ENCODE measurements at regions not wholly inside any gene's neighbourhood (a gene's known extent, or its start where the extent isn't known, plus 50 kb on each side); places are given as distances from the start of the nearest gene placed in this dataset.
"Not testable (repeated sequence)": the region's sequence is repeated elsewhere in the genome, so short reads cannot be mapped to it uniquely, and the experiment has no call there.

- FAIRE-seq (no peak), DNase-seq (ENCODE audit: insufficient read length) (no peak)
- no peak for TF ChIP-seq POLR2AphosphoS5 (IDR thresholded peaks at IDR 0.05; ENCODE audit: low read depth, low read length)
- TF ChIP-seq POLR2A (IDR thresholded peaks at IDR 0.05; ENCODE audit: low read depth, low read length): no peak
- TF ChIP-seq TAF1 (IDR thresholded peaks at IDR 0.05; ENCODE audit: borderline replicate concordance, low read depth, low read length): no peak
Measured at GRCh38 chr11:45412521-45412920, 126.4 kb upstream of the SYT13 start.

GRCh38 chr11:45412051-45412471, 125.9 kb upstream of the SYT13 start:
- no peak for DNase-seq (ENCODE audit: insufficient read length)
- TF ChIP-seq POLR2A (IDR thresholded peaks at IDR 0.05; ENCODE audit: low read depth, low read length): no peak
- no peak for TF ChIP-seq TAF1 (IDR thresholded peaks at IDR 0.05; ENCODE audit: borderline replicate concordance, low read depth, low read length)
- TF ChIP-seq POLR2AphosphoS5 (IDR thresholded peaks at IDR 0.05; ENCODE audit: low read depth, low read length): no peak
- no peak for FAIRE-seq

- TF ChIP-seq POLR2A (IDR thresholded peaks at IDR 0.05; ENCODE audit: low read depth, low read length) (no peak), POLR2AphosphoS5 (IDR thresholded peaks at IDR 0.05; ENCODE audit: low read depth, low read length) (no peak), TAF1 (IDR thresholded peaks at IDR 0.05; ENCODE audit: borderline replicate concordance, low read depth, low read length) (no peak)
- no peak for FAIRE-seq
- DNase-seq (ENCODE audit: insufficient read length): no peak
Measured at GRCh38 chr11:45411228-45411946, 125.2 kb upstream of the SYT13 start.

GRCh38 chr11:45410391-45411227, 124.5 kb upstream of the SYT13 start:
- no peak for TF ChIP-seq POLR2A (IDR thresholded peaks at IDR 0.05; ENCODE audit: low read depth, low read length)
- no peak for TF ChIP-seq TAF1 (IDR thresholded peaks at IDR 0.05; ENCODE audit: borderline replicate concordance, low read depth, low read length)
- TF ChIP-seq POLR2AphosphoS5 (IDR thresholded peaks at IDR 0.05; ENCODE audit: low read depth, low read length): no peak
- FAIRE-seq (no peak), DNase-seq (ENCODE audit: insufficient read length) (no peak)

GRCh38 chr11:45409587-45409986, 123.4 kb upstream of the SYT13 start:
- TF ChIP-seq POLR2A (IDR thresholded peaks at IDR 0.05; ENCODE audit: low read depth, low read length) (no peak), POLR2AphosphoS5 (IDR thresholded peaks at IDR 0.05; ENCODE audit: low read depth, low read length) (no peak), TAF1 (IDR thresholded peaks at IDR 0.05; ENCODE audit: borderline replicate concordance, low read depth, low read length) (no peak)
- FAIRE-seq: no peak
- DNase-seq (ENCODE audit: insufficient read length): no peak

GRCh38 chr11:45407226-45407625, 121.1 kb upstream of the SYT13 start:
- TF ChIP-seq POLR2AphosphoS5 (IDR thresholded peaks at IDR 0.05; ENCODE audit: low read depth, low read length): no peak
- no peak for TF ChIP-seq TAF1 (IDR thresholded peaks at IDR 0.05; ENCODE audit: borderline replicate concordance, low read depth, low read length)
- no peak for TF ChIP-seq POLR2A (IDR thresholded peaks at IDR 0.05; ENCODE audit: low read depth, low read length)
- FAIRE-seq (no peak), DNase-seq (ENCODE audit: insufficient read length) (no peak)

- no peak for DNase-seq (ENCODE audit: insufficient read length)
- FAIRE-seq: no peak
- TF ChIP-seq TAF1 (IDR thresholded peaks at IDR 0.05; ENCODE audit: borderline replicate concordance, low read depth, low read length) (no peak), POLR2A (IDR thresholded peaks at IDR 0.05; ENCODE audit: low read depth, low read length) (no peak), POLR2AphosphoS5 (IDR thresholded peaks at IDR 0.05; ENCODE audit: low read depth, low read length) (no peak)
Measured at GRCh38 chr11:45405916-45406670, 120.0 kb upstream of the SYT13 start.

GRCh38 chr11:45403521-45403920, 117.4 kb upstream of the SYT13 start:
- FAIRE-seq: peak; percentile 17
- DNase-seq (ENCODE audit: insufficient read length): not testable (repeated sequence)

- FAIRE-seq (no peak), DNase-seq (ENCODE audit: insufficient read length) (no peak)
- TF ChIP-seq POLR2AphosphoS5 (IDR thresholded peaks at IDR 0.05; ENCODE audit: low read depth, low read length) (no peak), POLR2A (IDR thresholded peaks at IDR 0.05; ENCODE audit: low read depth, low read length) (no peak), TAF1 (IDR thresholded peaks at IDR 0.05; ENCODE audit: borderline replicate concordance, low read depth, low read length) (no peak)
Measured at GRCh38 chr11:45402049-45402630, 116.0 kb upstream of the SYT13 start.

- no peak for TF ChIP-seq POLR2A (IDR thresholded peaks at IDR 0.05; ENCODE audit: low read depth, low read length)
- no peak for TF ChIP-seq POLR2AphosphoS5 (IDR thresholded peaks at IDR 0.05; ENCODE audit: low read depth, low read length)
- no peak for TF ChIP-seq TAF1 (IDR thresholded peaks at IDR 0.05; ENCODE audit: borderline replicate concordance, low read depth, low read length)
- DNase-seq (ENCODE audit: insufficient read length): no peak
Measured at GRCh38 chr11:45400591-45400990, 114.5 kb upstream of the SYT13 start.

GRCh38 chr11:45399166-45399565, 113.0 kb upstream of the SYT13 start:
- TF ChIP-seq POLR2AphosphoS5 (IDR thresholded peaks at IDR 0.05; ENCODE audit: low read depth, low read length) (no peak), POLR2A (IDR thresholded peaks at IDR 0.05; ENCODE audit: low read depth, low read length) (no peak), TAF1 (IDR thresholded peaks at IDR 0.05; ENCODE audit: borderline replicate concordance, low read depth, low read length) (no peak)
- DNase-seq (ENCODE audit: insufficient read length) (no peak), FAIRE-seq (no peak)

More at GRCh38 chr11:45400591-45400990, 114.5 kb upstream of the SYT13 start:
- FAIRE-seq: no peak

All from GM12892 (cell line).